ENCODE measurements at regions not wholly inside any gene's neighbourhood (a gene's known extent, or its start where the extent isn't known, plus 50 kb on each side); places are given as distances from the start of the nearest gene placed in this dataset.

GRCh38 chr12:45565590-45565989 is 163.9 kb upstream of the ARID2 start:
- no peak for TF ChIP-seq CTCF (IDR thresholded peaks at IDR 0.05; ENCODE audit: extremely low read depth, missing control alignments)
- no peak for DNase-seq (ENCODE audit: low spot score)

- no peak for TF ChIP-seq CTCF (IDR thresholded peaks at IDR 0.05; ENCODE audit: extremely low read depth, missing control alignments)
These were observed 163.2 kb upstream of the ARID2 start for GRCh38 chr12:45566257-45566656.

GRCh38 chr12:45568808-45569207 is 160.7 kb upstream of the ARID2 start:
- TF ChIP-seq CTCF (IDR thresholded peaks at IDR 0.05; ENCODE audit: extremely low read depth, missing control alignments) = no peak
- DNase-seq (ENCODE audit: low spot score) = no peak

More at GRCh38 chr12:45566257-45566656, 163.2 kb upstream of the ARID2 start:
- DNase-seq (ENCODE audit: low spot score) = no peak

- no peak for DNase-seq (ENCODE audit: low spot score)
- TF ChIP-seq CTCF (IDR thresholded peaks at IDR 0.05; ENCODE audit: extremely low read depth, missing control alignments) = no peak
These were observed 159.0 kb upstream of the ARID2 start for GRCh38 chr12:45570501-45570900.

GRCh38 chr12:45572114-45572513 is 157.4 kb upstream of the ARID2 start:
- no peak for DNase-seq (ENCODE audit: low spot score)
- no peak for TF ChIP-seq CTCF (IDR thresholded peaks at IDR 0.05; ENCODE audit: extremely low read depth, missing control alignments)

GRCh38 chr12:45575417-45575816 is 154.1 kb upstream of the ARID2 start:
- no peak for TF ChIP-seq CTCF (IDR thresholded peaks at IDR 0.05; ENCODE audit: extremely low read depth, missing control alignments)
- DNase-seq (ENCODE audit: low spot score) = peak; percentile 28

GRCh38 chr12:45575823-45576475 is 153.6 kb upstream of the ARID2 start:
- TF ChIP-seq CTCF (IDR thresholded peaks at IDR 0.05; ENCODE audit: extremely low read depth, missing control alignments) = no peak
- DNase-seq (ENCODE audit: low spot score) = peak; percentile 44

Measured in GM20000 (cell line).